ENCODE measurements at regions not wholly inside any gene's neighbourhood (a gene's known extent, or its start where the extent isn't known, plus 50 kb on each side); places are given as distances from the start of the nearest gene placed in this dataset.

DNA sequence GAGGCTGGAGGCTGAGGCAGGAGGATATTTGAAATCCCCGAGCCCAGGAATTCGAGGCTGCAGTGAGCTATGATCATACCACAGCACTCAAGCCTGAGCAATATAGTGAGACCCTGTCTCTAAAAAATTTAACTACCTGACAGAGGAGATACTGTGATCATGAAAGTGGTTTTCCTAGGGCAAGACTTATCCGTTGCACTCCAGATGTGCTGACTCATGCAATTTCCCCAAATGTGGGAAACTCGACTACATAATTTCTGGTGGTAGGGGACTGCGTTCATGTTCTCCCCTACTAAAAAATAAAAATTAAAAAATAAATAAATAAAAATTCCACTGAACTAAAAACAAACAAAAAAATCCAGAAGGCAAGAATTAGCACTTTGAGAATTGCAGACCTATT is 271.7 kb downstream of the SHQ1 start:
- H3K27me3 Mint-ChIP-seq: peaks cover 0 to 1% of the 10 kb centered on the region in 2 donors
- ChIA-PET CTCF (ENCODE audit: partially characterized antibody) (no interaction called here), POLR2A (ENCODE audit: partially characterized antibody) (no interaction called here)
- no peak overlapping the region for H3K4me3 Mint-ChIP-seq
- no peak for DNase-seq
- no peaks in the 10 kb centered on the region for H3K4me1 Mint-ChIP-seq
- Histone ChIP-seq H3K4me1 (ENCODE audit: insufficient read depth, low read length) (no peaks in the 10 kb centered on the region), H3K4me3 (ENCODE audit: low read length in 2 of 2) (no peak overlapping the region), H3K36me3 (ENCODE audit: insufficient read depth, low read length) (no peaks in the 10 kb centered on the region), H3K27me3 (ENCODE audit: insufficient read depth, low read length) (no peaks in the 10 kb centered on the region), H3K9me3 (ENCODE audit: control insufficient read depth in 1 of 2, low read length in 2 of 2) (no peaks in the 10 kb centered on the region), H3K27ac (ENCODE audit: low read depth, low read length) (no peak overlapping the region)
- intact Hi-C loops (cut with micrococcal nuclease): no loop called here
- H3K9me3 Mint-ChIP-seq: no peaks in the 10 kb centered on the region
- no peaks in the 10 kb centered on the region for H3K36me3 Mint-ChIP-seq
- no peak overlapping the region for H3K27ac Mint-ChIP-seq

DNA sequence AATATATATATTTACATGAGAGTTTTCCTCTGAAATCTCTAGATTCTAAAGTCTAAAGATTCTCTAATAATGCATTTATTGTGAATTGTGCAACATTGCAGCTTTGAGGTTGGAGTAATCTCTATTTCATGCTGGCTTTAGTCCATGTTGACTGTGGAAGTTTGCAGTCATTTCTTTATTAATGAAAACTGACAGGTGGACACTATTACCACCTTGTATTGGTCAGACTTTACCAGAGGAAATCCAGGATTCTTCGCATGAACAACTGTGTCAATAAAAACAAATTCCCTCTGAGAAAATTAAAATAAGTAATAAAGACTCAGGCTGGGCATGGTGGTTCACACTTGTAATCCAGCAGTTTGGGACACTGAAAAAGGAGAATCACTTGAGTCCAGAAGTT is 274.1 kb downstream of the SHQ1 start:
- no peak for DNase-seq
- H3K27me3 ChIP-seq (ENCODE audit: insufficient read depth, low read length): no peaks in the 10 kb centered on the region
- no peaks in the 10 kb centered on the region for H3K4me1 ChIP-seq (ENCODE audit: insufficient read depth, low read length)
- Mint-ChIP-seq H3K9me3 (no peaks in the 10 kb centered on the region), H3K36me3 (no peaks in the 10 kb centered on the region), H3K4me3 (no peak overlapping the region), H3K27ac (no peak overlapping the region), H3K27me3 (peaks cover 0 to 1% of the 10 kb centered on the region in 2 donors), H3K4me1 (no peaks in the 10 kb centered on the region)
- POLR2A ChIA-PET (ENCODE audit: partially characterized antibody): no interaction called here
- no peak overlapping the region for H3K4me3 ChIP-seq (ENCODE audit: low read length in 2 of 2)
- H3K36me3 ChIP-seq (ENCODE audit: insufficient read depth, low read length): no peaks in the 10 kb centered on the region
- no peaks in the 10 kb centered on the region for H3K9me3 ChIP-seq (ENCODE audit: control insufficient read depth in 1 of 2, low read length in 2 of 2)
- intact Hi-C loops (cut with micrococcal nuclease): no loop called here
- H3K27ac ChIP-seq (ENCODE audit: low read depth, low read length): no peak overlapping the region
- CTCF ChIA-PET (ENCODE audit: partially characterized antibody): no interaction called here

DNA sequence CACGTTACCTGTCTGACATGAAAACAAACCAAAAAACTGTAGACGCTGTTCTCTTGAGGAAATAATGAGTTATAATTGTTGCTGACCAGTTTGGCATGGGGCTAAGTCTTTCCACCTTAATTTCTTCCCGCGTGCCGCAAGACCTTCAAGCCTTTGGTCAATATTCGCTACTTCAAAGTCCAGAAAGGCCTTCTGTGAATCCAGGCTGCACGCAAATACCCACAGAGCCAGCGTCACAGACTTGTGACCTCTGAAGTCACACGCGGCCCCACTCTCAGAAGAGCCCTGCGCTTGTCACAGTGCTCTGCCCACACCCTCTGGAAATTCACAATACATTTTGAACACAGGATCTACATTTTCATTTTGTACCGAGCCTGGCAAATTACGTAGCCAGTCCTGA is 275.2 kb downstream of the SHQ1 start:
- no peak for DNase-seq
- Histone ChIP-seq H3K4me3 (ENCODE audit: low read length in 2 of 2) (no peak overlapping the region), H3K9me3 (ENCODE audit: control insufficient read depth in 1 of 2, low read length in 2 of 2) (no peaks in the 10 kb centered on the region), H3K4me1 (ENCODE audit: insufficient read depth, low read length) (no peaks in the 10 kb centered on the region), H3K36me3 (ENCODE audit: insufficient read depth, low read length) (no peaks in the 10 kb centered on the region), H3K27me3 (ENCODE audit: insufficient read depth, low read length) (no peaks in the 10 kb centered on the region), H3K27ac (ENCODE audit: low read depth, low read length) (no peak overlapping the region)
- no peak overlapping the region for H3K27ac Mint-ChIP-seq
- no peaks in the 10 kb centered on the region for H3K27me3 Mint-ChIP-seq
- no peaks in the 10 kb centered on the region for H3K36me3 Mint-ChIP-seq
- no peak overlapping the region for H3K4me3 Mint-ChIP-seq
- no peaks in the 10 kb centered on the region for H3K9me3 Mint-ChIP-seq
- intact Hi-C loops (cut with micrococcal nuclease): no loop called here
- CTCF ChIA-PET (ENCODE audit: partially characterized antibody): no interaction called here
- POLR2A ChIA-PET (ENCODE audit: partially characterized antibody): no interaction called here
- no peaks in the 10 kb centered on the region for H3K4me1 Mint-ChIP-seq

DNA sequence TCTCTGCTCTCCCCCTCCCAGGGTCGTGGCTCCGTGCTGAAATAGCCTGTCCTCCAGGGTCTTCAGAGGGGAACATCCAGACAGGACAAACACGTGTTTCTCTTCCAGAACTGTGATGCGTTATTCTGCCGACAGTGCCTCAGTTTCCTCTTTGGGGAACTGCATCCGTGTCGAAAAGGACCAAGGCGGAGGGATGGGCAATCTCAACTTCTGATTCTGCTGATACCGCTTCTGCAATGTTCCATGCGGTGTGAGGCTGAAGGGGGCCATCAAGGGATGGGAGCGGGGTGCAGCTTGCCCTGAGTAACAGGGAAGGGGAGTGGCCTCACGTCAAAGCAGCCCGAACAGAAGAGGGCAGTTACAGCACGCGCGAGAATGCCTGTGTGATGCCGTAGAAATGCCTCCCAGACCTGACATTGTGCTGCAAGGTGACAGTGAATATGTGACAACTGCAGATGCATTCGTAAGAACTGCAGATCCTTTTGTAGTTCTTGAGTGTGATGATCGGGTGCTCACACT is 275.7 kb downstream of the SHQ1 start:
- H3K27ac ChIP-seq (ENCODE audit: low read depth, low read length): no peak overlapping the region
- intact Hi-C loops (cut with micrococcal nuclease): no loop called here
- Mint-ChIP-seq H3K36me3 (no peaks in the 10 kb centered on the region), H3K4me3 (no peak overlapping the region), H3K4me1 (no peaks in the 10 kb centered on the region), H3K27ac (no peak overlapping the region), H3K9me3 (no peaks in the 10 kb centered on the region), H3K27me3 (no peaks in the 10 kb centered on the region)
- H3K36me3 ChIP-seq (ENCODE audit: insufficient read depth, low read length): no peaks in the 10 kb centered on the region
- POLR2A ChIA-PET (ENCODE audit: partially characterized antibody): no interaction called here
- DNase-seq: no peak
- no peaks in the 10 kb centered on the region for H3K9me3 ChIP-seq (ENCODE audit: control insufficient read depth in 1 of 2, low read length in 2 of 2)
- no peaks in the 10 kb centered on the region for H3K27me3 ChIP-seq (ENCODE audit: insufficient read depth, low read length)
- no peak overlapping the region for H3K4me3 ChIP-seq (ENCODE audit: low read length in 2 of 2)
- CTCF ChIA-PET (ENCODE audit: partially characterized antibody): no interaction called here
- H3K4me1 ChIP-seq (ENCODE audit: insufficient read depth, low read length): no peaks in the 10 kb centered on the region

DNA sequence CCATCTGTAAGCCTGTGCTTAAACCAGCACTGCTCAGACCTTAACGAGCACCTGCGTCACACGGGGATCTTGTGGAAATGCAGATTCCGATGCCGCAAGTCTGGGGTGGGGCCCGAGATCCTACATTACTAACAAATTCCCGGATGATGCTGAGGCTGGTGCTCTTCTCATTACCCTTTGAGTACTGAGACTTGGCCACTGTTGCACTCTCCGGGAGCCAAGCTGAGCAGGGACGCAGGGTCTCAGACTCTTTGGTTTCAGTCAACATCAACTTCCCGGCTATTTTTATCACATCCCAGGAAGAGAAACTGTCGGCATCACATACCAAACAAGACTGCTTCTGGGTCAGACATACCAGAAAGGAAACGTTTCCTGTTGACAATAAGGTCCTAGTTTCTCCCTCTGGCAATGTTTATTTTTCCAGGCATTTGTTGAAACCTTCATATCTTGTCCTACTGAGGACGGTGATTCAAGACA is 276.6 kb downstream of the SHQ1 start:
- intact Hi-C loops (cut with micrococcal nuclease): no loop called here
- Mint-ChIP-seq H3K27me3 (no peaks in the 10 kb centered on the region), H3K4me3 (no peak overlapping the region), H3K4me1 (no peaks in the 10 kb centered on the region), H3K27ac (no peak overlapping the region), H3K9me3 (no peaks in the 10 kb centered on the region), H3K36me3 (no peaks in the 10 kb centered on the region)
- Histone ChIP-seq H3K4me1 (ENCODE audit: insufficient read depth, low read length) (no peaks in the 10 kb centered on the region), H3K27ac (ENCODE audit: low read depth, low read length) (no peak overlapping the region), H3K4me3 (ENCODE audit: low read length in 2 of 2) (no peak overlapping the region), H3K27me3 (ENCODE audit: insufficient read depth, low read length) (no peaks in the 10 kb centered on the region), H3K9me3 (ENCODE audit: control insufficient read depth in 1 of 2, low read length in 2 of 2) (no peaks in the 10 kb centered on the region), H3K36me3 (ENCODE audit: insufficient read depth, low read length) (no peaks in the 10 kb centered on the region)
- POLR2A ChIA-PET (ENCODE audit: partially characterized antibody): no interaction called here
- DNase-seq: no peak
- CTCF ChIA-PET (ENCODE audit: partially characterized antibody): no interaction called here

DNA sequence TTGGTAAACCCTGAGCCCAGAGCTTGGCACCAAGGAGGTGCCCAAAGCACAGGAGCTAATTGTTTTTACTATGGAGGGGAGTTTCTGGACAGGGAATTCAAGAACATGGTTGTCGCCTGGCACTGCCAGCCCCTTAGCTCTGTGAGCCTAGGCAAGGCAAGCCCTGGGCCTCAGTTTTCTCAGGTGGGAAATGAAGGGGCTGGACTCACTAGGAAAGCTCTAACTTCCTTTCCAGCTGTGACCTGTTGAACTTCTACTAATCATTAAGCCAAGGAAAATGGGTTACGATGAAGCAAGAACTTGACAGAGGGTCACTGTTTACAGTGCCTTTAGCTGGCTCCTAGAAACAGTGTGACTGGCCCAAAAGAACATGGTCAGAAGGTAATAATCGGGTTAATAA is 277.2 kb downstream of the SHQ1 start:
- H3K27ac ChIP-seq (ENCODE audit: low read depth, low read length): no peak overlapping the region
- Mint-ChIP-seq H3K27ac (no peak overlapping the region), H3K36me3 (no peaks in the 10 kb centered on the region), H3K9me3 (no peaks in the 10 kb centered on the region), H3K4me1 (no peaks in the 10 kb centered on the region), H3K4me3 (no peak overlapping the region), H3K27me3 (no peaks in the 10 kb centered on the region)
- H3K27me3 ChIP-seq (ENCODE audit: insufficient read depth, low read length): no peaks in the 10 kb centered on the region
- ChIA-PET POLR2A (ENCODE audit: partially characterized antibody) (no interaction called here), CTCF (ENCODE audit: partially characterized antibody) (no interaction called here)
- H3K4me3 ChIP-seq (ENCODE audit: low read length in 2 of 2): no peak overlapping the region
- no peaks in the 10 kb centered on the region for H3K9me3 ChIP-seq (ENCODE audit: control insufficient read depth in 1 of 2, low read length in 2 of 2)
- intact Hi-C loops (cut with micrococcal nuclease): no loop called here
- no peaks in the 10 kb centered on the region for H3K4me1 ChIP-seq (ENCODE audit: insufficient read depth, low read length)
- H3K36me3 ChIP-seq (ENCODE audit: insufficient read depth, low read length): no peaks in the 10 kb centered on the region
- DNase-seq: no peak

DNA sequence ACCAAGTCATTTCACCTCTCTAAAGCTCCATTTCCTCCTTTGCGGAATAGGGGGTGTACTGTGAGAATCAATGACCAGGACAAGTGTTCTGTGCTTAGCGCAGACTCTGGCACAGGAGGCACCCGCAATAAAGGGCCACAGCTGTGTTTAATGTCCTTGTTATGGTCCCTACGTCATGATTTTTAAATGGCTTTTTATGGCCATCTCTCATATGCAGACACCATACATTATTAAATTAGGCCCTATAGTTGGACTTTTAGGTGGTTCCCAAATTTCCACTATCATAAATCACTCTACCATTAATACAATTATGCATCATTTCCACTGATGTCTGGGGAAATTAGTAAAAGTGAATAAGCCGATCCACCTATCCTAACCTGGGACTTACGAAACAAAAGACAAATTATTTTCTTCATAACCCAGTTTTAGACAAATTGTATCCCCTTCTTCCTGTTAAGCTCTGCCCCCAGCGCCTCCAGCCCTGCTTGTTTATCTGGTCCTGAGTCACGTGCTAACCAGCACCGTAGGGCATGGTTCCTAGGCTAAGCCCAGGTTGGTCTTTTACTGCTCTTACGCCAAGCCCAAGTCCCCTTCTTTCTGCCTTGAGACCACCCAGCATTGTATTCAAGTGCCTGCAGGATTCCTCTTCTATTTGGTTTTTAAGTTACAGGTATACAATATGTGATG is 278.3 kb downstream of the SHQ1 start:
- Mint-ChIP-seq H3K4me3 (no peak overlapping the region), H3K27me3 (no peaks in the 10 kb centered on the region), H3K36me3 (no peaks in the 10 kb centered on the region), H3K27ac (no peak overlapping the region), H3K4me1 (no peaks in the 10 kb centered on the region), H3K9me3 (no peaks in the 10 kb centered on the region)
- H3K27ac ChIP-seq (ENCODE audit: low read depth, low read length): no peak overlapping the region
- H3K9me3 ChIP-seq (ENCODE audit: control insufficient read depth in 1 of 2, low read length in 2 of 2): no peaks in the 10 kb centered on the region
- no peaks in the 10 kb centered on the region for H3K4me1 ChIP-seq (ENCODE audit: insufficient read depth, low read length)
- H3K27me3 ChIP-seq (ENCODE audit: insufficient read depth, low read length): no peaks in the 10 kb centered on the region
- no peaks in the 10 kb centered on the region for H3K36me3 ChIP-seq (ENCODE audit: insufficient read depth, low read length)
- H3K4me3 ChIP-seq (ENCODE audit: low read length in 2 of 2): no peak overlapping the region
- no peak for DNase-seq
- intact Hi-C loops (cut with micrococcal nuclease): no loop called here
- CTCF ChIA-PET (ENCODE audit: partially characterized antibody): interaction anchor here (0.7 to 1.0 kb wide), 3 partner anchors 11 to 859 kb away, joined by 3 read pairs; no protein-coding TSS in a partner anchor
- POLR2A ChIA-PET (ENCODE audit: partially characterized antibody): no interaction called here

DNA sequence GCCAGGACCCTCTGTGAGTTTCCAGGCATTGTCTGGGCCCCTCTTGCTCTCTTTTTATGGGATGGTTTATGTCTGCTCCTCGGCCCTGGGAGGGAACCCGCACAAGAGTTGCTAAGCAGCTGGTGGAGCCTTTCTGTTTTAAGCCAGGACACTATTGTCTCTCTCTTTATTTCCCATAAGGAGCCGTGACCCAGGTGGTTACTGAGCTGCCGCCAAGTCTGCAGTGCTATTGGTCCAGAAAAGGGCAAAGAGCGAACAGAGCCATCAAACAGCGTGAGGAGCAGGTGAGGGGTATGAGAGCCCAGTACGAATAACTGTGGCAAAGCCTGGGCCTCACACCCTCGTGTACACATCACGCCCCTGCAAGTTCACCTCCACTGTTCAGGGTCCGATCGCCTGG is 280.2 kb downstream of the SHQ1 start:
- Histone ChIP-seq H3K9me3 (ENCODE audit: control insufficient read depth in 1 of 2, low read length in 2 of 2) (no peaks in the 10 kb centered on the region), H3K36me3 (ENCODE audit: insufficient read depth, low read length) (no peaks in the 10 kb centered on the region), H3K27ac (ENCODE audit: low read depth, low read length) (no peak overlapping the region), H3K27me3 (ENCODE audit: insufficient read depth, low read length) (no peaks in the 10 kb centered on the region), H3K4me1 (ENCODE audit: insufficient read depth, low read length) (no peaks in the 10 kb centered on the region), H3K4me3 (ENCODE audit: low read length in 2 of 2) (no peak overlapping the region)
- ChIA-PET CTCF (ENCODE audit: partially characterized antibody) (no interaction called here), POLR2A (ENCODE audit: partially characterized antibody) (no interaction called here)
- Mint-ChIP-seq H3K27ac (no peak overlapping the region), H3K4me3 (no peak overlapping the region), H3K27me3 (no peaks in the 10 kb centered on the region), H3K9me3 (no peaks in the 10 kb centered on the region), H3K36me3 (no peaks in the 10 kb centered on the region), H3K4me1 (peaks cover 0 to 2% (median 0%) of the 10 kb centered on the region in 4 donors)
- intact Hi-C loops (cut with micrococcal nuclease): no loop called here
- no peak for DNase-seq

All from CD4-positive, alpha-beta memory T cell (primary cell).